Thoracic aorta (tissue), 2 donors: ENCODE measurements at regions not wholly inside any gene's neighbourhood (a gene's known extent, or its start where the extent isn't known, plus 50 kb on each side); places are given as distances from the start of the nearest gene placed in this dataset.

Experiments used
- ATAC-seq: fragments of 150-250 bp; one replicate; pipeline ENCODE4 v1.8.0; 2017; ENCODE audit warnings: low read depth; ENCODE audit not compliant: insufficient number of reproducible peaks, low FRiP score
- DNase-seq: peaks from one replicate; pipeline ENCODE4 v3.0.0-alpha.2; 2020; ENCODE audit warnings: low spot score
- H3K27ac ChIP-seq, 2 donors: fragments of 200-600 bp; sonication (generic); 1 replicate in 1 of 2; 2 replicates in 1 of 2; pipeline ENCODE4 v1.5.1; 2016; ENCODE audit warnings: mild to moderate bottlenecking in 2 of 2, moderate library complexity in 2 of 2
- H3K27me3 ChIP-seq: fragments of 200-600 bp; sonication (generic); replicated peaks from 2 replicates; pipeline ENCODE4 v1.6.0; 2016; ENCODE audit warnings: mild to moderate bottlenecking; ENCODE audit not compliant: insufficient read depth
- H3K36me3 ChIP-seq: fragments of 200-600 bp; sonication (generic); one replicate; pipeline ENCODE4 v1.5.1; 2016
- H3K4me1 ChIP-seq, 2 donors: fragments of 200-600 bp; sonication (generic); 1 replicate in 1 of 2; 2 replicates in 1 of 2; pipeline versions ENCODE4 v1.5.1 to v1.6.0; 2016; ENCODE audit warnings: low read depth in 2 of 2, mild to moderate bottlenecking in 1 of 2; ENCODE audit not compliant: control insufficient read depth in 1 of 2
- H3K4me3 ChIP-seq: fragments of 200-600 bp; sonication (generic); 2 replicates; pipeline ENCODE4 v1.5.1; 2016; ENCODE audit warnings: mild to moderate bottlenecking
- H3K9me3 ChIP-seq: fragments of 200-600 bp; sonication (generic); 2 replicates; pipeline ENCODE4 v1.5.1; 2016
- TF ChIP-seq, protein P1 (sequence below): fragments of 200-600 bp; sonication (generic); IDR thresholded peaks from one replicate; pipeline ENCODE4 v1.5.1; 2019; ENCODE audit warnings: antibody characterized with exemption

- Histone ChIP-seq H3K4me3 (no peak overlapping the region), H3K9me3 (no peaks in the 10 kb centered on the region), H3K27ac (no peak overlapping the region), H3K36me3 (no peaks in the 10 kb centered on the region), H3K4me1 (no peaks in the 10 kb centered on the region), H3K27me3 (no peaks in the 10 kb centered on the region)
- DNase-seq (no peak), ATAC-seq (no peak)
- TF ChIP-seq, protein P1, sequence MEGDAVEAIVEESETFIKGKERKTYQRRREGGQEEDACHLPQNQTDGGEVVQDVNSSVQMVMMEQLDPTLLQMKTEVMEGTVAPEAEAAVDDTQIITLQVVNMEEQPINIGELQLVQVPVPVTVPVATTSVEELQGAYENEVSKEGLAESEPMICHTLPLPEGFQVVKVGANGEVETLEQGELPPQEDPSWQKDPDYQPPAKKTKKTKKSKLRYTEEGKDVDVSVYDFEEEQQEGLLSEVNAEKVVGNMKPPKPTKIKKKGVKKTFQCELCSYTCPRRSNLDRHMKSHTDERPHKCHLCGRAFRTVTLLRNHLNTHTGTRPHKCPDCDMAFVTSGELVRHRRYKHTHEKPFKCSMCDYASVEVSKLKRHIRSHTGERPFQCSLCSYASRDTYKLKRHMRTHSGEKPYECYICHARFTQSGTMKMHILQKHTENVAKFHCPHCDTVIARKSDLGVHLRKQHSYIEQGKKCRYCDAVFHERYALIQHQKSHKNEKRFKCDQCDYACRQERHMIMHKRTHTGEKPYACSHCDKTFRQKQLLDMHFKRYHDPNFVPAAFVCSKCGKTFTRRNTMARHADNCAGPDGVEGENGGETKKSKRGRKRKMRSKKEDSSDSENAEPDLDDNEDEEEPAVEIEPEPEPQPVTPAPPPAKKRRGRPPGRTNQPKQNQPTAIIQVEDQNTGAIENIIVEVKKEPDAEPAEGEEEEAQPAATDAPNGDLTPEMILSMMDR: no peak
These were observed 684.3 kb downstream of the QKI start for GRCh38 chr6:164098857-164099267.

- H3K27ac ChIP-seq: no peak overlapping the region
- ATAC-seq: no peak
- no peak for DNase-seq
- H3K27me3 ChIP-seq: no peaks in the 10 kb centered on the region
- no peak overlapping the region for H3K4me3 ChIP-seq
- TF ChIP-seq, protein P1: no peak
- H3K4me1 ChIP-seq: no peaks in the 10 kb centered on the region
- no peaks in the 10 kb centered on the region for H3K36me3 ChIP-seq
- no peaks in the 10 kb centered on the region for H3K9me3 ChIP-seq
These were observed 683.3 kb downstream of the QKI start for GRCh38 chr6:164097551-164098398.

GRCh38 chr6:164097056-164097455 lies 682.5 kb downstream of the QKI start:
- TF ChIP-seq, protein P1: no peak
- no peaks in the 10 kb centered on the region for H3K36me3 ChIP-seq
- H3K4me1 ChIP-seq: no peaks in the 10 kb centered on the region
- no peak overlapping the region for H3K4me3 ChIP-seq
- ATAC-seq (no peak), DNase-seq (no peak)
- no peaks in the 10 kb centered on the region for H3K9me3 ChIP-seq
- H3K27ac ChIP-seq: no peak overlapping the region
- H3K27me3 ChIP-seq: no peaks in the 10 kb centered on the region

DNA sequence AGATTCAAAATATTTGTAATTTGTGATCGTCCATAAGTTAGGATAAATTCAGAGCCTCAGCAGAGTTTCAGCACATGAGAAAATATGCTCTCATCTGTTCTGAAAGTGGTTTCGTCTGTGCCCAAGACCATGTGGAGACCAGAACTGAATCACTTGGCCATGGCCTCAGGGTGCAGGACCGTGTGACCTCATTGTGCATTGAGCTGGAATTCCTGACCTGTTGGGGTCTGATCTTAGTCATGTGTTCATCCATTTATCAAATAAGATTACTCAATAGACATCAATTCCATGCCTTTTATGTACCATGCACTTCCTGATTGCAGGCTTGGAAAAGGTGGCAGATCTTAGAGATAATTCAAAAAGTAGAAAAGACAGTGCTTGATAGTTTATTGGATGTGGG lies 680.5 kb downstream of the QKI start:
- H3K27ac ChIP-seq: no peak overlapping the region
- no peaks in the 10 kb centered on the region for H3K9me3 ChIP-seq
- H3K4me3 ChIP-seq: no peak overlapping the region
- H3K36me3 ChIP-seq: no peaks in the 10 kb centered on the region
- no peaks in the 10 kb centered on the region for H3K4me1 ChIP-seq
- ATAC-seq (no peak), DNase-seq (no peak)
- H3K27me3 ChIP-seq: no peaks in the 10 kb centered on the region
- TF ChIP-seq, protein P1: no peak

DNA sequence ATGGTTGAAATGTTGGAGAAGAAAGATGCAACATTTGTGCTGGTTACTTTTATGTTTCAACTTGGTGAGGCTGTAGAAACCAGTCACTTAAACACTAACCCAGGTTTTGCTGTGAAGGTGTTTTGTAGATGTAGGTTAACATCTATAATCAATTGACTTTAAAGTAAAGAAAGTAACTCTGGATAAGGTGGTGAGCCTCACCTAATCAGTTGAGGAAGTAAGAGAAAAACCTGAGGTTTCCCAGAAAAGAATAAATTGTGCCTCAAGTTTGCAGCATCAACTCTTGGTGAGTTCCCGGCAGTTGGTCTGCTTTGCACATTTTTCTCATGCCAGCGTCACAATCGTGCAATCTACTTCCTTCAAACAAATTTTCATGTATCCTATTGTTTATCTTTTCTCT lies 673.4 kb downstream of the QKI start:
- Histone ChIP-seq H3K36me3 (no peaks in the 10 kb centered on the region), H3K4me3 (no peak overlapping the region), H3K9me3 (no peaks in the 10 kb centered on the region), H3K27me3 (no peaks in the 10 kb centered on the region), H3K27ac (no peak overlapping the region), H3K4me1 (peaks cover 3 to 15% of the 10 kb centered on the region in 2 donors)
- TF ChIP-seq, protein P1: no peak
- no peak for ATAC-seq
- DNase-seq: no peak
